T-helper 1 cell (primary cell): ENCODE measurements at regions not wholly inside any gene's neighbourhood (a gene's known extent, or its start where the extent isn't known, plus 50 kb on each side); places are given as distances from the start of the nearest gene placed in this dataset.
A peak's percentile ranks its signal among the peaks of the same experiment; 100 is the strongest.

Experiments
- DNase-seq, 5 donors: peaks; one replicate each; pipeline ENCODE4 v3.0.0-alpha.2; 2012 to 2020

DNA sequence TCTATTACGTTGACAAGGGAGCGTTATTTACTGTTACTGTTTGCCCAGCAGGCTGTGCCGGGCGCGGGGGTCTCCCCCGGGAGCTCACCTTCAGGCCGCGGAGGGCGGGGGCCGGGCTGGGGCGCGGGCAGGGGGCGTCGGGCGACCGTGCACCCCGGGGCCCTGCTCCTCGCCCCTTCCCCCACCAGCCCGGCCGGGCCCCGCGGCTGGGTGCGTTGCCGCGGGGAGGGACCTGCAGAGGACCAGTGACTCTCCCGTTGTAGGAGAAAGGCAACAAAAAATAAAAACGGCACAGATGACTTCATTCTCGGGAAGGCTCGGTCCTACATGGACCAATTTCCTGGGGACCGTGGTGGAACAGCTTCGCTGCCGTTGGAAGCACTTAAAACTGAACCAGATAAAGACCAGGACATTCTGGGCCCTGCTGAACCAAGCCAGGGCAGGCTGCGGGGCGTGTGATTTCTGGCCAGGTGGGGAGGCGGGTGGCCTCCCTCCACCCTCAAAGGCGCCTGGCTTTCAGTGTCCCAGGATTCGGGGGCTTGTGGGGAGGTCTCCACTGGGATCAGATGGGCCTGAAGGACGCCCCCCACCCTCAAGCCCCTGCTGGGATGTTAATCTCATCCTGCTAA lies 57.4 kb downstream of the IGLL1 start:
- DNase-seq: no peak

DNA sequence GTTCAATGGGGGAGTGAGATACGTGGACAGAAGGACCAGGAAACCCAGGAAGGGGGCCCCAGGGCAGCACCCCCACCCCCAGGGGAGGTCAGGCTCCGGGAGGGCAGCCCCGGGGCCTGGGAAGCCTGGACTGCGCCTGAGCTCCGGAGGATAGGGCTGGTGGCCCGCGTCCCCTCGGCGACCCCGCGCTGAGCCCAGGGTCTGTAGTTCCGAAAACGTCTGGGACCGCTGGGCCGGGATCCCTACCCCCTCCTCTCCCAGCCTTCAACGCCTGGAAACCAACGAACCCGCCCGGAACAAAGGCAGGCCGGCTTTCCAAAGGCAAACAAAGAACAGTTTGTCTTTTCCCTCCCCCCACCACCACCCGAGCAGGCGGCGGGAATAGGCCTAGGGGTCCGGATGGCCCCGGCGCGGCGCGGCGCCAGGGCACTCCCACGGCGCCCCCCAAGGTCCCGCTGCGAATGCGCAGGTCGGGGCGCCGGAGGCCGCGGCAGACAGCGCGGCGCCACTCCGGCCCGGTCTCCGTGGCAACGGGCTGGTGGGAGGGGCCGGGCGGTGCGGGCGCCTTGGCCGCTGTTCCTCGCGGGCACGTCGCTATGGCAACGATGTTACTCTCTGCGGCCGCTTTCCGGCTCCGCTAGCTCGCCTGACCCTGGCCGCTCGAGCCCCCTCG lies 58.5 kb downstream of the IGLL1 start:
- DNase-seq: peak; percentile 38 to 71 (median 63)

DNA sequence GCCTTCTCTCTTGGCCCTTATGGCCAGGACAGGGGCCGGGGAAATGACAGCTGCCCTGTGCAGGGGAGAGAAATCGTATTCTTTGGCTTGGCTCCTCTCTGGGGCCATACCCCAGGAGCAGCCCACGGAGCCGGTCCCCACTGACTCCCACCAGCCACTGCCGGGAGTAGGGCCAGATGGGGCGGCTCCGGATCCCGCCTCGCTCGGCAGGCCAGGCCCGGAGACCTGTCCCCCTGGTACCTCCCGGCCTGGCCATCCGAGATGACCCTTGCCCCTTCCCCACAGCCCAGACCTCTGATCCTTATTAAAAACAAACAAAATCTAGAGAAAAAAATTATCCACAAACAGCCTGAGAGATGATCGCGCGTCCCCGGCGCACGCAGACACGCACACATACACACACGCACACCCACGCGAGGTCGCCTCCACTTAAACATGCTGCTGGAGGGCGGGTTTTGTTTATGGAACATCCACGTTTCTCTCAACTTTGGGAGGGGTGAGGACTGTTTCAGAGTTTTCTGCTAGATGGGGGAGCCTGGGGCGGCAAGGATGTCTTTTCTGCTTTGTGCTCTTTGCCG lies 59.1 kb downstream of the IGLL1 start:
- DNase-seq: no peak

GRCh38 chr22:23519442-23520157 lies 60.5 kb downstream of the IGLL1 start:
- no peak for DNase-seq

- DNase-seq: no peak
Measured at GRCh38 chr22:23518376-23519187, 61.5 kb downstream of the IGLL1 start.

DNA sequence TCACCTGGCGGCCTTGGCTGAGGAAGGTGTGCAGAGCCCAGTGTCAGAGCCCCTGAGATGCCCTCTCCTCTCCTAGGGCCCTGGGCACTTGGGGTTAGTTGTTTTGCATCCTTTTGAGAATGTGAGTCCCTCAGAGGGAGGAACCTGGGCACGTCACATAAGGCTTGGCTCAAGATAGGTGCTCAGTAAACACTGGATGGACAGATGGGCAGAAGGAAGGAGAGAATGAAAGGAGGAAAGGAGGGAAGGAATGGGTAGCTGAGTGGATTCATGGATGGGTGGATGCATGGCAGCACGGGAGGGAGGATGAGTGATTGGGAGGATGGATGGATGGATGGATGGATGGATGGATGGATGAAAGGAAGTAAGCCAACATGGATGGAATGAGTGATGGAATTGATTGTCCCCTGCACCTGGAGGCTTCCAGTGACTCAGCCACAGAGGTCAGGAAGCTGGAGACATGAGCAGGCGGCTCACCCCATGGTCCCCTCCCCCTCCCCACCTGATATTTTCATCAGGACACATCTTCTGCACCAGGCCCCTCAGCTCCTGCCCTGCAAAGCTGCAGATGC lies 62.2 kb downstream of the IGLL1 start:
- no peak for DNase-seq

GRCh38 chr22:23516304-23516703 lies 63.8 kb downstream of the IGLL1 start:
- DNase-seq: no peak

- no peak for DNase-seq
Measured at GRCh38 chr22:23514322-23515038, 65.6 kb downstream of the IGLL1 start.

DNA sequence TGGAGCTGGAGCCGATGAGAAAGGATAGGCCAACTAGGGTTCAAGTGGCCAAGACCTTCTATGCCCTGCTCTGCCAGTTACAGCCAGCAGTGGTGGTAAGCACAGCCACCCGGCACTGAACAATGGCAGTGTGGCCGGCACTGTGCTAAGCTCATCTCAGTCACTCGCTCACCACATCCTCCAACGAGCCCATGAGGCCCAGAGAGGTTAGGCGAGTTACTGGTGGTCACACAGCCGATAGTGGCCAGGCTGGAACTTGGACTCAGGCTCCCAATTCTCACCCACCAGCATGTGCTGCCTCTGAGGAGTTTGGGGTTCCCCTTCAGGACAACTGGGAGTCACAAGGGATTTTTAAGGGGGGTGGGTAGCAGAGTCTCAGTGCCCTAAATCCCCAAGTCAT lies 66.4 kb downstream of the IGLL1 start:
- DNase-seq: no peak

DNA sequence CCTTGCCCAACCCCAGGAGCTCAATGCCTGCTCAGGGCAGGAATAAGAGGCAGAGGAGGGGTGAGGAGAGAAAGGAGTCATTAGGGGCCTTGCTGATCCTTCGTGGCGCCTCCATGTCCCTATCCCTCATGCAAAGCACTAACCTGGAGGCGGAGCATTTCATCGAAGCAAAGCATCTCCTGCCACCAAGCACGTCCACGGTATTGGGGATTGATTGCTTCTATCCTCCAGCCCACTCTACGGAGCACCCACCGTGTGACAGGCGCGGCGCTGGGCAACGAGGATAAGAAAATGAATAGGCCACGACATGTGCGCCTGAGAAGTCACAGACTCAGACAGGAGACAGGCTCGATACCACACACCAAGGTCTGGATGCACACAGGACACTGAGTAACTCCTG lies 67.0 kb downstream of the IGLL1 start:
- DNase-seq: no peak

- no peak for DNase-seq
Measured at GRCh38 chr22:23512721-23513120, 67.4 kb downstream of the IGLL1 start.

DNA sequence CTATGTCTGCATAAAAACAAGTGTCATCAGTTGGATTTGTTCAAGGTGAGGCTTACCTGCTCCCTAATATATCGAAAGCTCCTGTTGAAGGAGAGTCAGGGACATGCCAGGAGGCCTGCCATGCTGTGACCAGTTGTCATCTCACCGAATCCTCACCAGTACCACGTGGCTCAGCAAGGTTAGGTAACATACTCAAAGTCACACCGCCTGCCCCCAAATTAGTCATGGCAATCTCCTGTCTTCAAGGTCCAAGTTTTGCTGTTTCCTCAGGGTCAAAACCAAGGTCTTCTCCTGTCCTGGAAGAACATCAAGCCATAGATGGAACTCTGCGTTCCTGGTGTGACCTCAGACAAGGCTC lies 67.8 kb downstream of the IGLL1 start:
- no peak for DNase-seq

DNA sequence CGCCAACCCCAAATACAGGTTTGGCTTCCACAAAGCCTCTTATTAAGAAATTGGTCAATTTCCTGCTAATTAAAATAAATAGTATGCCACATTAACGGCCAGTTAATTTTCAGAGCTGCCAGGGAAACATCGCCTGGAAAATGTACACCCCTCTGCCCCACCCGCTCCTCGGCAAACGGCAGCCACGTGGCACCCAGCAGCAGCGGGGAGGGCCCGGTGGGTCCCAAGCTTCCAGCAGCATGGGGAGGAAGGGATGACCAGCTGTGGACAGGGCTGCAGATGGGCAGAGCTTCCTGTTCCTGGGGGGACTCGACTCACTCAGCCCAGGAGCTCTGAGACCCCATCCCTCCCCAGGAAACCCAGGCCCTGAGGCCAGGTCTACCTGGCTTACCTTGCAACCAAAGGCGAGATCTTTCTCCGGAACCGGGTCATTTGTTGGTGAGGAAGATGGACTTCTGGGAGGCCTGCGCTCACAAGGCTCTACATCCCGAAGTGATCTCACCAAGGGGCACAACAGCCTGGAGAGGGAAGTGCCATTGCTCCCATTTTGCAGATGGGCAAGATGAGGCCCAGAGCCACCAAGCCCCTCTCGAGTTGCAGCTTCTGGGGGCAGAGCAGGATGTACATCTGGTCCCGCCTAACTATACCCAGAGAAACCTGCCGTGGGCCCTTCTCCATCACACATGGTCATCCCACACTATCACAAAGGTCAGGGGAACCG lies 68.3 kb downstream of the IGLL1 start:
- DNase-seq: no peak

DNA sequence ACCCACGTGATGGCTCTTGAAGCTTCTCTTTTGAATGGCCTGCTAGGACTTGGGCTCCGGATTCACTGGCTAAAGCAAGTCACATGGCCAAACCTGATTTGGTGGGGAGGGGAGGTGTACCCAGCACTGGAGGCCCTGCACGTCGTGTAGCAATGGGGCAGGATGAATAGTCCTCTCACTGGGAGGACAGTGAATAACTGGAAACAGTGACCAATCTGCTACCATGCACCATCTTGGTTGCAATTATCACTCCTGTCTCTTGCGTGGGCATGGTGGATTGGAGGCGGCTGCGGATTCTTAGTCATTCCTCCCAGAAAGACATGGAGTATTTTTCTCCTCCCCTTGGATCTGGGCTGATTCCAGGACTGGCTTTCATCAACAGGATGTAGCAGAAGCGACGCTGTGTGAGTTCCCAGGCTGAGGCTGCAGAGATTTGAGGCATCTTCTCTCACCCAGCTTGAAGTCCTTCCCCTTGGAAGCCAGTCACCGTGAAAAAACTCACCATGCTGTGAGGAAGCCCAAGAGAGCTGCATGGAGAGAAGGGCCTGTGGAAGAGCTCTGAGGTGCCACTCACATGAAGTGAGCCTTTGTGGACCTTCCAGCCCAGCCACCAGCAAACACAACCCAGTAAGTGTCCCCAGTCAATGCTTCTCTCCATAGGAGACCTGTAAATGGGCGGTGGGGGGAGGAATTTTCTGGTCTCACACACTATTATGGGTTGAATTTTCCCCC lies 70.4 kb downstream of the IGLL1 start:
- no peak for DNase-seq

DNA sequence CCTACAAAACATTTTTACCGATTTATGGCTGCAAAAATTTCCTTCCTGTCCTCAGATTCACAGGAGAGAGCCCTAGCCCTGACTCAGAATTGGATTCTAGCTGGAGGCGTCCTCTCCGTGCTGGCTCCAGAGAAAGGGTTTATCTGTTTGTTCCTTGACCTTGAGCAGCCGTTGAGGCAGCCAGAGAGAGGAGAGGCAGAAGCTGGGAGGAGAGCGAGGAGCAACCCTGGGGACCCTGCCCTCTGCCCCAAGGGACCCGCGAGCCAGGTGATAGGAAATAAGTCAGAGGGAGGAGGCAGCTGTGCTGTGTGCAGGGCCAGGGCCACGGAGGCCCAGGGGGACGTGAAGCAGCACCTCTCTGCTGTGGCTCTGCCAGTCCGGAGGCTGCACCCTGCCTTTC lies 75.6 kb downstream of the IGLL1 start:
- no peak for DNase-seq

- DNase-seq: no peak
Measured at GRCh38 chr22:23503736-23504440, 76.2 kb downstream of the IGLL1 start.

GRCh38 chr22:23503142-23503541 lies 76.9 kb downstream of the IGLL1 start:
- DNase-seq: no peak

DNA sequence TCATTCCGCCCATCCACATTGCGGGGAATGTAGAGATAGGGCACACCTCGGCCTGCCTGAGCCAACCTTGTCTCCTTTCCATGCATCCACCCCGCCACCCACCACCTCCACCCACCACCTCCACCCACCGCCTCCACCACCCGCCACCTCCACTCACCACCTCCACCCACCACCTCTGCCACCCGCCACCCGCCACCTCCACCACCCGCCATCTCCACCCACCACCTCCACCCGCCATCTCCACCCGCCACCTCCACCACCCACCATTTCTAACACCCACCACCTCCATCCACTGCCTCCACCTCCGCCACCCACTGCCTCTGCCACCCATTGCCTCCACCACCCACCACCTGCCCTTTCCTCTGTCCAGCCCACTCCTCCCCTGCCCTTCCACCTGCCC lies 78.4 kb downstream of the IGLL1 start:
- no peak for DNase-seq

DNA sequence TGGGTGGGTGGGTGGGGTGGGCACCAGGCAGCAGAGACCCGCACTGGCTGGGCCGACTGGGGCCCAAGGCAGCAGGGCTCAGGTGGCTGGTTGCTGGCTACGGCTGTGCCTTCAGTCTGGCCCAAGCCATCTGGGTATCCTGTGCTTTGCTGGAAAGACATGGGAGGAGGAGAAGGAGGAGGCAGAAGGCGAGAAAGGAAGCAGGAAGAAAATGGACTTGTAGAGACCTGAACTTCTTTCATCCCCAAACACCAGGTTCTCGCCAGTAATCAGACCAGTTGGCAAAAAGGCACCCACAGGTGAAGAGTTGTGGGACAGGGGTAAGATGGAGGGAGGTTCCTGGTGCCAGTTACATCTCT lies 78.8 kb downstream of the IGLL1 start:
- DNase-seq: no peak
